ENCODE measurements at regions not wholly inside any gene's neighbourhood (a gene's known extent, or its start where the extent isn't known, plus 50 kb on each side); places are given as distances from the start of the nearest gene placed in this dataset.

DNA sequence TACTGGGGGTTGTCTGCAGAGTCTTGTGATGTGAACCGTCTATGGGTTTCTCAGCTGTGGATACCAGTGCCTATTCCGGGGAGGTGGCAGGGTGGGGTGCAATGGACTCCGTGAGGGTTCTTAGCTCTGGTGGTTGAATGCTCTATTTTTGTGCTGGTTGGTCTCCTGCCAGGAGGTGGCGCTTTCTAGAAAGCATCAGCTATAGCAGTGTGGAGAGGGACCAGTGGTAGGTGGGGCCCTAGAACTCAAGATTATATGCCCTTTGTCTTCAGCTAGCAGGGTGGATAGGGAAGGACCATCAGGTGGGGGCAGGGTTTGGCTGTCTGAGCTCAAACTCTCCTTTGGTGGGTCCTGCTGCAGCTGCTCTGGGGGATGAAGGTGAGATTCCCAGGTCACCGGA lies 127.3 kb upstream of the PLD5 start:
- no peak for TF ChIP-seq POLR2A (IDR thresholded peaks at IDR 0.05)
- TF ChIP-seq, protein P1, sequence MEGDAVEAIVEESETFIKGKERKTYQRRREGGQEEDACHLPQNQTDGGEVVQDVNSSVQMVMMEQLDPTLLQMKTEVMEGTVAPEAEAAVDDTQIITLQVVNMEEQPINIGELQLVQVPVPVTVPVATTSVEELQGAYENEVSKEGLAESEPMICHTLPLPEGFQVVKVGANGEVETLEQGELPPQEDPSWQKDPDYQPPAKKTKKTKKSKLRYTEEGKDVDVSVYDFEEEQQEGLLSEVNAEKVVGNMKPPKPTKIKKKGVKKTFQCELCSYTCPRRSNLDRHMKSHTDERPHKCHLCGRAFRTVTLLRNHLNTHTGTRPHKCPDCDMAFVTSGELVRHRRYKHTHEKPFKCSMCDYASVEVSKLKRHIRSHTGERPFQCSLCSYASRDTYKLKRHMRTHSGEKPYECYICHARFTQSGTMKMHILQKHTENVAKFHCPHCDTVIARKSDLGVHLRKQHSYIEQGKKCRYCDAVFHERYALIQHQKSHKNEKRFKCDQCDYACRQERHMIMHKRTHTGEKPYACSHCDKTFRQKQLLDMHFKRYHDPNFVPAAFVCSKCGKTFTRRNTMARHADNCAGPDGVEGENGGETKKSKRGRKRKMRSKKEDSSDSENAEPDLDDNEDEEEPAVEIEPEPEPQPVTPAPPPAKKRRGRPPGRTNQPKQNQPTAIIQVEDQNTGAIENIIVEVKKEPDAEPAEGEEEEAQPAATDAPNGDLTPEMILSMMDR (IDR thresholded peaks at IDR 0.05 in 8 of 11, conservative IDR thresholded peaks at IDR 0.05 in 3 of 11): no peak

All from spleen (tissue), 7 donors.